Liver (tissue), 3 donors: ENCODE measurements at regions not wholly inside any gene's neighbourhood (a gene's known extent, or its start where the extent isn't known, plus 50 kb on each side); places are given as distances from the start of the nearest gene placed in this dataset.

Source experiments
- FOXA1 ChIP-seq: IDR thresholded peaks from 2 replicates; pipeline ENCODE4 v1.6.1; 2016; ENCODE audit warnings: antibody characterized with exemption
- JUND ChIP-seq, 2 donors: IDR thresholded peaks; 2 replicates each; pipeline ENCODE4 v1.6.1; 2016; ENCODE audit warnings: antibody characterized with exemption in 2 of 2
- TAF1 ChIP-seq: conservative IDR thresholded peaks from 2 replicates; pipeline ENCODE4 v1.6.1; 2016; ENCODE audit warnings: antibody characterized with exemption, mild to moderate bottlenecking
- YY1 ChIP-seq: IDR thresholded peaks from 2 replicates; pipeline ENCODE4 v1.6.1; 2016; ENCODE audit warnings: antibody characterized with exemption, mild to moderate bottlenecking
- TF ChIP-seq, protein P1 (sequence below): fragments of 150-350 bp; IDR thresholded peaks from 2 replicates; pipeline ENCODE4 v1.5.1; 2017; ENCODE audit warnings: improper control_type of control experiment, low read depth, low read length; ENCODE audit not compliant: missing input control
- TF ChIP-seq, protein P2 (sequence below): IDR thresholded peaks from 2 replicates; pipeline ENCODE4 v1.6.1; 2016; ENCODE audit warnings: antibody characterized with exemption
- donor health status: healthy.
- donor health status: healthy.

DNA sequence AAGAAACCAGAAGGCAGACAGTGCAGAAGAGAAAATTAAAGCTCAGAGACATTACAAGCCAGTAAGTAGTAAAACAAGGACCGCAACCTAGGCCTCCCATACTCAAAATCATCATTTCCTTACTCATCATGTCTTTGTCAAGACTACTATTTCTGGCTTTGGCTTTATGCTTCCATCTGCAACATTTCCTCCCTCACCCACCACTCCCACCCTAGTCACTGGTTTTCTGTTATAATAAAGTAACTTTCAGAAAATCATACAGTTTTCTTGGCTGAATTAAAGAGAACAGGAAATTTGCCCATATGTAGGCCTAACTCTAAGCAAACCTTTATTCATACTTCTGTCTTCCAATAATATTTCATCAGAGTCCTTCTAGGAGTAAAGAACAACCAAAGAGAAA, 247.6 kb upstream of the RORA start:
- no peak for TF ChIP-seq TAF1
- TF ChIP-seq, protein P1, sequence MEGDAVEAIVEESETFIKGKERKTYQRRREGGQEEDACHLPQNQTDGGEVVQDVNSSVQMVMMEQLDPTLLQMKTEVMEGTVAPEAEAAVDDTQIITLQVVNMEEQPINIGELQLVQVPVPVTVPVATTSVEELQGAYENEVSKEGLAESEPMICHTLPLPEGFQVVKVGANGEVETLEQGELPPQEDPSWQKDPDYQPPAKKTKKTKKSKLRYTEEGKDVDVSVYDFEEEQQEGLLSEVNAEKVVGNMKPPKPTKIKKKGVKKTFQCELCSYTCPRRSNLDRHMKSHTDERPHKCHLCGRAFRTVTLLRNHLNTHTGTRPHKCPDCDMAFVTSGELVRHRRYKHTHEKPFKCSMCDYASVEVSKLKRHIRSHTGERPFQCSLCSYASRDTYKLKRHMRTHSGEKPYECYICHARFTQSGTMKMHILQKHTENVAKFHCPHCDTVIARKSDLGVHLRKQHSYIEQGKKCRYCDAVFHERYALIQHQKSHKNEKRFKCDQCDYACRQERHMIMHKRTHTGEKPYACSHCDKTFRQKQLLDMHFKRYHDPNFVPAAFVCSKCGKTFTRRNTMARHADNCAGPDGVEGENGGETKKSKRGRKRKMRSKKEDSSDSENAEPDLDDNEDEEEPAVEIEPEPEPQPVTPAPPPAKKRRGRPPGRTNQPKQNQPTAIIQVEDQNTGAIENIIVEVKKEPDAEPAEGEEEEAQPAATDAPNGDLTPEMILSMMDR: no peak
- TF ChIP-seq FOXA1: no peak
- TF ChIP-seq, protein P2, sequence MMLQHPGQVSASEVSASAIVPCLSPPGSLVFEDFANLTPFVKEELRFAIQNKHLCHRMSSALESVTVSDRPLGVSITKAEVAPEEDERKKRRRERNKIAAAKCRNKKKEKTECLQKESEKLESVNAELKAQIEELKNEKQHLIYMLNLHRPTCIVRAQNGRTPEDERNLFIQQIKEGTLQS: no peak
- no peak for TF ChIP-seq YY1
- TF ChIP-seq JUND (IDR thresholded peaks at IDR 0.05): no peak
